Activated CD4-positive, alpha-beta T cell treated with anti-CD3 and anti-CD28 coated beads, Interleukin-2, amount 10 ng/mL, durations not matched to agents 24 days and 14 days (primary cell): ENCODE measurements at regions not wholly inside any gene's neighbourhood (a gene's known extent, or its start where the extent isn't known, plus 50 kb on each side); places are given as distances from the start of the nearest gene placed in this dataset.

Experiments used
- DNase-seq: peaks from one replicate; pipeline ENCODE4 v3.0.0; 2022
- H3K27ac Mint-ChIP-seq: one replicate; pipeline ENCODE4 v1.8.0; 2022; ENCODE audit warnings: mild to moderate bottlenecking, mixed read lengths
- H3K27me3 Mint-ChIP-seq: one replicate; pipeline ENCODE4 v1.8.0; 2022; ENCODE audit warnings: mixed read lengths
- H3K36me3 Mint-ChIP-seq: one replicate; pipeline ENCODE4 v1.8.0; 2022; ENCODE audit warnings: low read depth, mild to moderate bottlenecking, mixed read lengths
- H3K4me1 Mint-ChIP-seq: one replicate; pipeline ENCODE4 v1.8.0; 2021; ENCODE audit warnings: mixed read lengths
- H3K4me3 Mint-ChIP-seq: one replicate; pipeline ENCODE4 v1.8.0; 2022; ENCODE audit warnings: mild to moderate bottlenecking, moderate library complexity, mixed read lengths
- H3K9me3 Mint-ChIP-seq: one replicate; pipeline ENCODE4 v1.8.0; 2021; ENCODE audit warnings: mixed read lengths
- intact Hi-C: fragments of 100-400 bp; cut with micrococcal nuclease; formaldehyde crosslinking; loops from one replicate; pipeline ENCODE4 v1.15.1; 2023

DNA sequence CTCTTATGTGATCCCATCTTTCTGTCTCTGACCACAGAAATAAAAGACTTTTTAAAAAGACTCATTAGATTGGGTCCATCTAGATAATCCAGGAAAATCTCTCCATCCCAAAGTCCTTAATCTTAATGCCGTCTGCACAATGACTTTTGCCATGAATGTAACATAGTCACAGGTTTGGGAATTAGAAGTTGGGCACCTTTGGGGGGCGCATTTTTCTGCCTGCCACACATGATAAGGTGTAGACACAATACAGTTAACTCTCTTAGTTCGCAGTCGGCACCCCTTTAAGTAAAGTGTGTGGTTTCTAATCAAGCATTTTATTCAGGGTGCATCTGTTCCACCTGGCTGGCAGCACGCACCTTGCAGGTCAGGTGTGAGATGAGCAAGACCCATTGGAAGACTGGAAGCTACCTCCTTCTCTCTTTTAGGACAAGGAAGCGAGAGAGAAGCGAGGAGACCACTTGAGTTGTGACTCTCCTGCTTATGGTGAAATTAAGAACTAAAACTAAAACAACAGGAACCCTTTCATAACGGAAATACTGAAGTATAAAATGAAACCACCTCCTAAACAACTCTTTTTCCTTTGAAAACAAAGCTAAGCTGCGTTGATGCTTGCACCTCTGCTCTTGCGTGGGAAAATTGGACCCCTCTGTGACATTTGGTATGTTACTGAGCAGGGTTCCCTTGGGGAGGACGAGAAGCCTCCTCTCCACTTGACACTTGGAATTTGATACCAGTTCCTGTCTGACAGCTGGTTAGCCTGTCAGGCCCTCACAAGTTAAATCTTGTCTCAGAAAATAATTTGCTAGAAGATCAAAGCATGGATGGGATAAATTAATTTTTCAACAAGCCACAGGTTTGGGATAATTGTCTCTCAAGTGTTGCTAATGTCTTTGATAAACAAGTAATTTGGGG lies 304.6 kb upstream of the DMRT1 start:
- peaks cover 5% of the 10 kb centered on the region for H3K4me1 Mint-ChIP-seq
- intact Hi-C loops = no loop called here
- H3K36me3 Mint-ChIP-seq = no peaks in the 10 kb centered on the region
- no peak overlapping the region for H3K27ac Mint-ChIP-seq
- peak overlapping the region; percentile 50 for H3K4me3 Mint-ChIP-seq
- no peaks in the 10 kb centered on the region for H3K27me3 Mint-ChIP-seq
- no peak for DNase-seq
- peaks cover 6% of the 10 kb centered on the region for H3K9me3 Mint-ChIP-seq

DNA sequence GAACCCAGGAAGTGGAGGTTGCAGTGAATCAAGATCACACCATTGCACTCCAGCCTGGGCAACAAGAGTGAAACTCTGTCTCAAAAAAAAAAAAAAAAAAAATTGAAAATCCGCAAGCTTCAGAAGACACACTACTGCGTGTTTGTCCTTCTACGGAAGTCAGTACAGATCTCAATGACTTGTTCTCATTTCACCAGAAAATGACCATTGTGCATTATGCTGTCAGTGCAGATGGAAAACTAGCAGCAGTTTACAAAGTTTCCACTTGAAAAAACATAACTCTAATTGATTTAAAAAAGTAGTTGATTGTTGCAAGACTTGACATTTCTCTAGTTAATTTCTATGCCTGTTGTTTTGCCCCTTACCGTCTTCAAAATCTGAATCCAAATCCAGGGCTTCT lies 298.0 kb upstream of the DMRT1 start:
- no peak overlapping the region for H3K27ac Mint-ChIP-seq
- H3K4me1 Mint-ChIP-seq = peaks cover 4% of the 10 kb centered on the region
- no peak overlapping the region for H3K4me3 Mint-ChIP-seq
- peaks cover 6% of the 10 kb centered on the region for H3K9me3 Mint-ChIP-seq
- no peak for DNase-seq
- intact Hi-C loops = no loop called here
- peaks cover 1% of the 10 kb centered on the region for H3K27me3 Mint-ChIP-seq
- no peaks in the 10 kb centered on the region for H3K36me3 Mint-ChIP-seq

DNA sequence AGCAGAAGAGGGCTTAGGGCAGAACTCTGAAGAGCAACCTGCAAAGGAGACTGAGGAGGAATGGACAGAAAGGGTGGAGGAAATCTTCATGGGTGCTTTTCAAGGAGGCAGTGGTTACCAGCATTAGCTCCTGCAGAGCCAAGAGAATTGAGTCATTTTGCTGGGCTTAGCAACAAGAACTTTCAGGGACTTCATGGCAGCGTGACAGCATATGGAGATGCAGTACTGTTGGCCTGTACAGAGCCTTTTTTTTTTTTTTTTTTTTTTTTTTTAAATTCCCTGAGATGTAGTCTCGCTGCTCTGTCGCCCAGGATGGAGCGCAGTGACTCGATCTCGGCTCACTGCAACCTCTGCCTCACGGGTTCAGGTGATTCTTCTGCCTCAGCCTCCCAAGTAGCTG lies 296.0 kb upstream of the DMRT1 start:
- Mint-ChIP-seq H3K4me3 (no peak overlapping the region), H3K27me3 (peaks cover 4% of the 10 kb centered on the region), H3K4me1 (peaks cover 4% of the 10 kb centered on the region), H3K27ac (no peak overlapping the region), H3K36me3 (no peaks in the 10 kb centered on the region), H3K9me3 (peaks cover 6% of the 10 kb centered on the region)
- DNase-seq = no peak
- intact Hi-C loops = no loop called here

DNA sequence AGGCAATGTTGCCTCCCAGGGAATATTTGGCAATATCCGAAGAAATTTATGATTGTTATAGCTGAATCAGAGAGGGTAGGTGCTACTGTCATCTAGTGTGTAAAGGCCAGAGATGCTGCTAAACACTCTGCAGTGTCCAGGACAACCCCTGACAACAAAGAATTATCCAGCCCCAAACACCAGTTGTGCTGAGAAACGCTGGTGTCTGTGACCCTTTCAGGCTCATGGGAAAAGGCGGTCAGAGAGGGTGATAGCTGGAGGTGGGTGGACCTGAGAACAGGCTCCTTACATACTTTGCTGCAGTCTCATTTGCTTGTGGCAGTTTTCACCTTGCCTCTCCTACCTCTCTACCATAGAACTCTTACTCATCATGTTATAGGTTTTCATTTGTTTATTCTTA lies 295.3 kb upstream of the DMRT1 start:
- peaks cover 4% of the 10 kb centered on the region for H3K27me3 Mint-ChIP-seq
- H3K36me3 Mint-ChIP-seq = no peaks in the 10 kb centered on the region
- H3K4me1 Mint-ChIP-seq = peaks cover 4% of the 10 kb centered on the region
- no peak overlapping the region for H3K27ac Mint-ChIP-seq
- H3K4me3 Mint-ChIP-seq = no peak overlapping the region
- intact Hi-C loops = no loop called here
- H3K9me3 Mint-ChIP-seq = no peaks in the 10 kb centered on the region
- DNase-seq = no peak

DNA sequence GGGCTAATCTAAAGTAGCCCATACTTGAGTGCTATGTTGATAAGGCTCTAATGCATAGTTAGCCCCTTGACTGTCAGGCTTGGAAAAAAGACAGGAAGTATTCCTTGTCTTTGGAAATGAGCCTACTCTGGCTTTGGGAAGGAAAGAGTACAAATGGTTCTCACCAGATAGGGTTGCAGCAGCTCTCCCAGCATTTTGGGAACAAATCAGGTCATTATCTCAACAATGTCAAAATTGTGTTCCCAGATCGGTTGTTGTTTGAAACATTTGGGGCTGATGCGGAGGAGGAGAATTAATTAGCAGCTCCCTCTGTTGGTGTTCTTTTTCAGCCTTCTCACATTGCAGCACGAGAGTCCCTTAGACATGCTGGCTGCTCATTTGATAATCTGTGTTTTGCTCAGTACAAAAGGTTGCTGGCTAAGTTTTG lies 294.7 kb upstream of the DMRT1 start:
- no peak overlapping the region for H3K4me3 Mint-ChIP-seq
- peaks cover 4% of the 10 kb centered on the region for H3K27me3 Mint-ChIP-seq
- H3K27ac Mint-ChIP-seq = no peak overlapping the region
- H3K36me3 Mint-ChIP-seq = no peaks in the 10 kb centered on the region
- DNase-seq = no peak
- H3K4me1 Mint-ChIP-seq = peaks cover 4% of the 10 kb centered on the region
- no peaks in the 10 kb centered on the region for H3K9me3 Mint-ChIP-seq
- intact Hi-C loops = no loop called here

DNA sequence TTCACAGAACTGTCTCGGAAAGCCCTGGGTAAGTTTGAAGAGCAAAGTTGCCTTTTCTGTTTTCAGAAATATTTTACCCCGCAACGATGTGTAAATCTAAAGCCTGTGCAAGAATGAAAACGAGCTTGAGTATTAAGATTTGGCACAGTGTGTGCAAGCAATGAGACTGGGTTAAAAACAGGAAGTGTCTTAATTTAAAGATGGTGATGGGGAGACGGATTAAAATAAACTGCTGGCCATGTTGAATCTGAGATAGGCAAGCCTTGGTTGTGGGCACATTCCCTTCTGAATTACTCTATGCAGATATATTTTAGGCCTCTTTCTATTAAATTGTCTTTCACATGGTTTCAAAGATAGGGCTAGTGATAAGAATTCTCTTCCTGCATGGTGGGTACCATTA lies 294.2 kb upstream of the DMRT1 start:
- Mint-ChIP-seq H3K4me1 (peaks cover 4% of the 10 kb centered on the region), H3K4me3 (no peak overlapping the region), H3K27ac (no peak overlapping the region), H3K36me3 (no peaks in the 10 kb centered on the region), H3K27me3 (peaks cover 4% of the 10 kb centered on the region), H3K9me3 (no peaks in the 10 kb centered on the region)
- DNase-seq = no peak
- intact Hi-C loops = no loop called here

DNA sequence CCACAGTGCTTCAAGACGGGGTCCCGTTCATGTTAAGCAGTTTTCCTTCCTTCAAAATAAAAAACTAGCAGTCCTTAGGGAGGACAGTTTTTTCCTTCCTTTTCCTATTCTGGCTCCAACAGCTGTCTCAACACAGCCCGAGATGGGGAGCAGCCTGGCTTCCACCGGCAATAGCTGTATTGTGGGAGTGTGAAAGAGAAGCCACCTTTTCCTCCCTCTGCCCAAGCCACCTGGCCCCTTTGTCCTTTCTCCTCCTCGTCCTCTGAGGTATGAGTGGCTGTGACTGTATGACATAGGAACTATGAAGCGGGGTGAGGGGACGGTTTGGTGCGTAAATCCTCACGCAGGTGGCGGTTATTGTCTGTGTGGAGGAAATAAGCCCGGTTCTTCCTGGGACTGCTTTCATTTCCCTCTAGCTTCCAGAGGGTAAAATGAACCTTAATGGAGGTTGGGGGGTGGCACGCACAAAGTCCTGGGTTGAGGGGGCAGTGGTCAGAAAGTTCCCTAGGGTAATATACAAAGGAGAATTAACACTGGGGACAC lies 292.0 kb upstream of the DMRT1 start:
- H3K9me3 Mint-ChIP-seq = no peaks in the 10 kb centered on the region
- peaks cover 4% of the 10 kb centered on the region for H3K4me1 Mint-ChIP-seq
- no peak for DNase-seq
- intact Hi-C loops = no loop called here
- no peak overlapping the region for H3K27ac Mint-ChIP-seq
- H3K4me3 Mint-ChIP-seq = no peak overlapping the region
- H3K36me3 Mint-ChIP-seq = no peaks in the 10 kb centered on the region
- peaks cover 4% of the 10 kb centered on the region for H3K27me3 Mint-ChIP-seq

DNA sequence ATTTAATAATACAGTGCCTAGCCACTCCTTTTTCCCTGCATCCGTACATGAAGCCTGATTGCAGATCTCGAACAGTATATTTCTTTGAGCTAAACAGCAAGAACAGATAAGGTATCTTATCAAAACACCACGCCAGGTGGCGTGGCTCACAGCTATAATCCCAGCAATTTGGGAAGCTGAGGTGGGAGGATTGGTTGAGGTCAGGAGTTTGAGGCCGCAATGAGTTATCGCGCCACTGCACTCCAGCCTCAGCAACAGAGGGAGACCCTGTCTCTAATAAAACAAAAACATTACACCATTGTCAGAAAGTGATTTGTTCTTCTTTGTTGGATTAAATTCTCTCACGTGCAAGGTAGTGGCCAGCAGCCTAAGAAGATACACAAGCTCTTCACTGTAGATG lies 291.2 kb upstream of the DMRT1 start:
- Mint-ChIP-seq H3K36me3 (no peaks in the 10 kb centered on the region), H3K27ac (no peak overlapping the region), H3K4me1 (peaks cover 4% of the 10 kb centered on the region), H3K4me3 (no peak overlapping the region), H3K9me3 (no peaks in the 10 kb centered on the region), H3K27me3 (peaks cover 2% of the 10 kb centered on the region)
- intact Hi-C loops = no loop called here
- DNase-seq = no peak

DNA sequence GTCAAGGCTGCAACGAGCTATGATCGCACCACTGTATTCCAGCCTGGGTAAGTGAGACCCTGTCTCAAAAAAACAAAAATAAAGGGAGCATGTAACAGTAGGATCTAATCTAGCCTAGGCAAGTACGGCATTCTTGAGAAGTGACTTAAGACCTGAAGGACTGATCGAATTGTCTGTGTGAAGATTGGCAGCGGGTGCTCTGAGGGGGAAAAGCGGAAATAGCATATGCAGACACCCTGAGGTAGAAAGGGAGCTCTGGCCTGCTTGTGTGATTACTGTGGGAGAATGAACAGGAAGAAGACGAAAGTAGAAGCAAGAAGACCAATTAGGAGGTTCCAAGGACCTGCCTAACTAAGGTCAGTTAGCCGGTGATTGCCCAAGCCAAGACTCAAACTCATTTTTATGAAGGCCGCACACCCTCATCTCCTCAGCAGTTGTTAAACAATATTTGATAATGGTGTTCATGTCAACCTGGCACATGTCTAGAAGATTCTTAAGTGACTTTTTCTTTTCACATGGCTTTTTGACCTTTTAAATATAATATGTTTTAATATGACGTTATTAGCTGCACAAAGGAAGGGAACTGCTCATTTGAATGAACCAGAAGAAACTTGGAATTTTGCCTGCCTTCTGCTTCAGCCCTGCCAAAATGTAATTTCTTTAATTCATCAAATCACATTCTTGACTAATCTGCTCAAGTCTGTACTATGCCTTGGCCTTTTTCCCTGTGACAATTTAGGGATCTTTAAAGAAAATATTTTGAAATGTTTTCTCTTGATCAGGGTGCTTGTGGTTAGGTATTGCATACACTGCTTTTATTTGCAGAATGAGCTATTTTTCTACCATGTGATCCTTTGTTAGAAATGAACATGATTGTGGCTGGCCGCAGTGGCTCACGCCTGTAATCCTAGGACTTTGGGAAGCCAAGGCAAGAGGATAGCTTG lies 289.2 kb upstream of the DMRT1 start:
- H3K36me3 Mint-ChIP-seq = no peaks in the 10 kb centered on the region
- intact Hi-C loops = no loop called here
- no peak overlapping the region for H3K27ac Mint-ChIP-seq
- no peak for DNase-seq
- H3K27me3 Mint-ChIP-seq = peaks cover 8% of the 10 kb centered on the region
- H3K4me1 Mint-ChIP-seq = peaks cover 3% of the 10 kb centered on the region
- H3K9me3 Mint-ChIP-seq = no peaks in the 10 kb centered on the region
- no peak overlapping the region for H3K4me3 Mint-ChIP-seq

DNA sequence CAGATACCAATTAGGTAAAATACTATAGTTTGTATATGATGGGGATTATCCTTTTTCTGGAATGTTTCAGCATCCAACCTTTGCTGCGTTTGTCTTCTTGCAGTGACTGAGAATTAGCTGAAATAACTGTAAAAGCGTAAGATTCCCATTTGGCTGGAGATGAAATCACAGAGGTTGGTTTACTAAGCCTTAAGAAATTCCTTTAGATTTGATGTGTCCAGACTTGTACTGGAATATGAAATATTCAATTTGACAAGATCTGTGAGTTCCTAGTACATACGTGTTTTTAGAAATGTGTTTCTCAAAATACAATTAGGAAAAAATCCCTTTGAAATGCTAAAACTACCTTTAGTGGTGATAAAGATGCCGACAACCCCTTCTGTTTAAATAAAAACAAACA lies 286.0 kb upstream of the DMRT1 start:
- H3K36me3 Mint-ChIP-seq = no peaks in the 10 kb centered on the region
- peaks cover 12% of the 10 kb centered on the region for H3K27me3 Mint-ChIP-seq
- no peak overlapping the region for H3K4me3 Mint-ChIP-seq
- intact Hi-C loops = no loop called here
- no peaks in the 10 kb centered on the region for H3K9me3 Mint-ChIP-seq
- peaks cover 2% of the 10 kb centered on the region for H3K4me1 Mint-ChIP-seq
- no peak for DNase-seq
- H3K27ac Mint-ChIP-seq = no peak overlapping the region

DNA sequence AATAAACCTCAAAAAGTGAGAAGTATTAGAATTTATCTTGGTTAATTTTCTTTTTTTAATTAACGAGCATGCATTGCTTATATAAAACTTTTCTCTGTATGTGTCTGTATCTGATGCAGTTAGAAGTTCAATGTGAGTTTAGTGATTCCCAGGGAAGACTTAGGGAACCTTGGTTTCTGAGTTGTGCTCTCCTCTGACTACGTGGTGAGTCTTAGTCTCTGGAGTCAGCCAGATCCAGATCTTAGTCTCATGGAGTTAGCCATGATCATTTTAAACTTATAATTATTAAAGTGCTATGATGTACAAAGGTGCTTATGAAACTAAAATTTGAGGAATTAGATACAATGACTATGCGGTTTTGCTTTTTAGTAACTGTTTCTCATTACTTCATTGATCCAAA lies 285.3 kb upstream of the DMRT1 start:
- Mint-ChIP-seq H3K27ac (no peak overlapping the region), H3K9me3 (no peaks in the 10 kb centered on the region), H3K27me3 (peaks cover 14% of the 10 kb centered on the region), H3K4me1 (peaks cover 2% of the 10 kb centered on the region), H3K4me3 (no peak overlapping the region), H3K36me3 (no peaks in the 10 kb centered on the region)
- intact Hi-C loops = no loop called here
- no peak for DNase-seq

DNA sequence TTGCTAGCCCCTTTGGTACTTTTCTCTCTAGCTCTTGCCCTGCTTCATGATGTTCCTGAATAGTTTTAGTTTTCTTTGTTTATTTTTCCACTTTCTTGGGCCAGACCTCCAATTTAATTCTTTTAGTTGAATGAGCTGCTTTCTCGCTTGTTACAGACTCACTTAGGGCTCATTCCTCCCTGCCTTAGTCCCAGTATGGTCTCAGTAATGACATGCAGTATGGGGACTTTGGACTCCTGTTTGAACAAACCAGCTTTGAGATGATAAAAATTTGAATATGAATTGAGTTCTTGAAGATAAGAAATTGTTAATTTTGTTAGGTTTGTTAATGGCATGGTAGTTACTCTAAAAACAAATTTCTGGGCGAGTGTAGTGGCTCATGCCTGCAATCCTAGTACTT lies 284.8 kb upstream of the DMRT1 start:
- peaks cover 14% of the 10 kb centered on the region for H3K27me3 Mint-ChIP-seq
- no peak for DNase-seq
- intact Hi-C loops = no loop called here
- no peaks in the 10 kb centered on the region for H3K36me3 Mint-ChIP-seq
- H3K27ac Mint-ChIP-seq = no peak overlapping the region
- H3K4me1 Mint-ChIP-seq = peaks cover 2% of the 10 kb centered on the region
- no peaks in the 10 kb centered on the region for H3K9me3 Mint-ChIP-seq
- H3K4me3 Mint-ChIP-seq = no peak overlapping the region

DNA sequence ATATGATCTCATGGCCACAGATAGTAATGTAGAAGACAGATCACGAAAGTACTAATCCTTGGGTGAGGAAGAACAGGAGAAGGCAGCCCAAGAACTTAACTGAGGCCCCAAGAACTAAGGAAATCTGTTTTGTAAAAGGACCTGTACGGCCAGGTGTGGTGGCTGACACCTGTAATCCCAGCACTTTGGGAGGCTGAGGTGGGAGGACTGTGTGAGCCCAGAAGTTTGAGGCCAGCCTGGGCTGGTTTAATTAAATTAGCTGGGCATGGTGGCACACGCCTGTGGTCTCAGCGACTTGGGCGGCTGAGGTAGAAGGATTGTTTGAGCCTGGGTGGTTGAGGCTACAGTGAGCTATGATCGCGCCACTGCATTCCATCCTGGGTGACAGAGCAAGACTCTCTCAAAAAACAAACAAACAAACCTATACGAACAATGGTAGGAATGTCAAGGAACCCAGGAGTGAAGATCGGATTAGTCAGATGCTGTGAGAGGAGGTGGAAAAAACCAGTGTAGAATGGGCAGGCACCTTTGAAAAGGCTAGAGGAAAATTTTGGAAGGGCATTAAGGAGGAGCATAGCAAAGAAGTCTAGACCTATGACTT lies 283.8 kb upstream of the DMRT1 start:
- Mint-ChIP-seq H3K4me1 (peaks cover 2% of the 10 kb centered on the region), H3K4me3 (no peak overlapping the region), H3K27ac (no peak overlapping the region), H3K9me3 (no peaks in the 10 kb centered on the region), H3K36me3 (no peaks in the 10 kb centered on the region), H3K27me3 (peaks cover 14% of the 10 kb centered on the region)
- intact Hi-C loops = no loop called here
- no peak for DNase-seq

DNA sequence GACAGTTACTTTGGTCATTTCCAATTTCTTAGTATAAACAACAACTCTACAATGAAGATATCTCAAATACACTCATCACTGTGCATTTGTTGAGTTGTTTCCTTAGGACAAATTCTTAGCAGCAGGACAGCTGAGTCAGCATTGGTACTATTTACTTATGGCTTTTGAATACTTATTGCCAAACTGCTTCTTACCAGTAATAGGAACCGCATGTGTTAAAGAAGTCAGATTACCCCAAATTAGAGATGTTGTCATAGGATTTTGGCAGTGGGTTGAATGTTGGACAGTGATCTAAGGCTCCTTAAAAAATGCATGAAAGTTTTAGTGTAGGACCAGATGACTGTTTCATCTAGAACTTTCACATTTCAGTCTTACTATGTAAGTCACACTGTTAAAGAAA lies 280.1 kb upstream of the DMRT1 start:
- intact Hi-C loops = no loop called here
- H3K4me1 Mint-ChIP-seq = peaks cover 2% of the 10 kb centered on the region
- peaks cover 16% of the 10 kb centered on the region for H3K27me3 Mint-ChIP-seq
- H3K36me3 Mint-ChIP-seq = no peaks in the 10 kb centered on the region
- no peak overlapping the region for H3K27ac Mint-ChIP-seq
- no peak for DNase-seq
- H3K9me3 Mint-ChIP-seq = peaks cover 4% of the 10 kb centered on the region
- no peak overlapping the region for H3K4me3 Mint-ChIP-seq
